ENCODE measurements at regions not wholly inside any gene's neighbourhood (a gene's known extent, or its start where the extent isn't known, plus 50 kb on each side); places are given as distances from the start of the nearest gene placed in this dataset.
"Not testable (repeated sequence)": the region's sequence is repeated elsewhere in the genome, so short reads cannot be mapped to it uniquely, and the experiment has no call there.

DNA sequence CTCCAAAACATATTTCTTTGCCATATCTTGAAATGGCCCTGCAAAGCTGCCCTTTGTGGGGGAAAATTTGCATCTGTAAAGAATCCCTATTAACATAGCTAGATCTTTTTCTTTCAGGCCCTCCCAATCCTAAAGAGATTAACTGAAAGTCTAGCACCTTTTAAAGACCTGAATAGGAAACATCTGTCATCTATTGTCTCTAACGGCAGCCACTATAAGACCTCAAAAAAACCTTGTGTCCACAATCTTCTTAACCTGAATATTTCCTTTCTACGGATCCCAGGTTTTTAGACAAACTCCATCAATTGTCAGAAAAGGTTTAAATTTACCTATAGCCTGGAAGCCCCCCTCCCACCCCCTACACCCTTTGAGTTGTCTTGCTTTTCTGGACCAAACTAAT lies 241.3 kb downstream of the NPR3 start:
- H3K4me1 ChIP-seq (ENCODE audit: control insufficient read depth, extremely low read depth, insufficient read depth, low read length); H3K9me3 ChIP-seq (replicated peaks; ENCODE audit: control insufficient read depth, insufficient read depth, low read length); DNase-seq (ENCODE audit: low read depth, low spot score); POLR2A ChIA-PET; H3K27me3 ChIP-seq (ENCODE audit: control insufficient read depth in 2 of 2, insufficient read depth in 2 of 2, low read length in 2 of 2); H3K27ac ChIP-seq (ENCODE audit: insufficient read depth, low read depth, low read length); H3K36me3 ChIP-seq (ENCODE audit: control insufficient read depth in 2 of 2, extremely low read depth in 1 of 2, insufficient read depth in 2 of 2, low read length in 2 of 2); H3K4me3 ChIP-seq (replicated peaks in 1 of 3; ENCODE audit: insufficient read depth in 1 of 3, low read depth in 1 of 3, low read length in 3 of 3); H3K9ac ChIP-seq (replicated peaks; ENCODE audit: extremely low read depth, insufficient read depth, low read length); H3K9me1 ChIP-seq (replicated peaks; ENCODE audit: control insufficient read depth, extremely low read depth, insufficient read depth, low read length); intact Hi-C loops (cut with micrococcal nuclease); dilution Hi-C loops (cut with MboI; ENCODE audit: extremely low pct_ligation_motif_present, low sequenced_read_pairs); H3K4me2 ChIP-seq (ENCODE audit: insufficient read depth, low read length); H4K20me1 ChIP-seq (replicated peaks; ENCODE audit: control insufficient read depth, extremely low read depth, insufficient read depth, low read length); CTCF ChIA-PET; FAIRE-seq; BruUV-seq (replicated peaks); H3K79me2 ChIP-seq (ENCODE audit: control insufficient read depth, insufficient read depth, low read length); H2AFZ ChIP-seq (ENCODE audit: low read depth, low read length): not testable (repeated sequence)

DNA sequence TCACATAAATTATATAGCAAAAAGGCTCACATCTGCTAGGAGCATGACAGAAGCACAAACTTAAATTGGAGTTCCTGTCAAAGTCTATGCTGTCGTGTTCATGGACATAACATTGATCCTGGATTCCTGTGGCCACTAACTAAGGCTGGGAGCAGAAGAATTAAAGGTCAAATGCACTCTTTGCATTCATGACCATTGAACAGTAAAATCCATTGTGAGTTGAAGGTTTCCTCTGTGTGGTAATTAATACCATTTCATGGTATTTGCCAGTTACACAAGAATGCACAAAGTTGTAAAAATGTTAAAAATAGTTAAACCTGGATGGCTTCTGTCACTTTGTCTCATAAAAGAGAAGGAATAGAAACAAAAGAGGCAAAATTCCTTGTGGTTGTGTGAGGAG lies 242.6 kb downstream of the NPR3 start:
- no peak for DNase-seq (ENCODE audit: low read depth, low spot score)
- BruUV-seq (replicated peaks) = no TSS peak
- Histone ChIP-seq H3K4me2 (ENCODE audit: insufficient read depth, low read length) (no peak overlapping the region), H3K27ac (ENCODE audit: insufficient read depth, low read depth, low read length) (no peak overlapping the region), H4K20me1 (replicated peaks; ENCODE audit: control insufficient read depth, extremely low read depth, insufficient read depth, low read length) (no peaks in the 10 kb centered on the region), H3K9me3 (replicated peaks; ENCODE audit: control insufficient read depth, insufficient read depth, low read length) (no peaks in the 10 kb centered on the region), H3K79me2 (ENCODE audit: control insufficient read depth, insufficient read depth, low read length) (no peaks in the 10 kb centered on the region), H3K9me1 (replicated peaks; ENCODE audit: control insufficient read depth, extremely low read depth, insufficient read depth, low read length) (no peaks in the 10 kb centered on the region), H2AFZ (ENCODE audit: low read depth, low read length) (no peak overlapping the region), H3K36me3 (ENCODE audit: control insufficient read depth in 2 of 2, extremely low read depth in 1 of 2, insufficient read depth in 2 of 2, low read length in 2 of 2) (no peaks in the 10 kb centered on the region), H3K27me3 (ENCODE audit: control insufficient read depth in 2 of 2, insufficient read depth in 2 of 2, low read length in 2 of 2) (no peaks in the 10 kb centered on the region), H3K9ac (replicated peaks; ENCODE audit: extremely low read depth, insufficient read depth, low read length) (no peak overlapping the region), H3K4me3 (replicated peaks in 1 of 3; ENCODE audit: insufficient read depth in 1 of 3, low read depth in 1 of 3, low read length in 3 of 3) (no peak overlapping the region), H3K4me1 (ENCODE audit: control insufficient read depth, extremely low read depth, insufficient read depth, low read length) (no peaks in the 10 kb centered on the region)
- dilution Hi-C loops (cut with MboI; ENCODE audit: extremely low pct_ligation_motif_present, low sequenced_read_pairs) = no loop called here
- POLR2A ChIA-PET = no interaction called here
- no peak for FAIRE-seq
- TF ChIP-seq MYC (IDR thresholded peaks at IDR 0.05; ENCODE audit: low read depth, low read length) = no peak
- TF ChIP-seq POLR2AphosphoS5 (IDR thresholded peaks at IDR 0.05; ENCODE audit: insufficient read depth, low read depth, low read length) = no peak
- no peak for TF ChIP-seq EZH2 (IDR thresholded peaks at IDR 0.05; ENCODE audit: borderline replicate concordance, low read depth, low read length, severe bottlenecking)
- TF ChIP-seq POLR2A (IDR thresholded peaks at IDR 0.05; ENCODE audit: low read depth, low read length) = no peak
- no peak for TF ChIP-seq JUN (IDR thresholded peaks at IDR 0.05; ENCODE audit: borderline replicate concordance, insufficient read depth, insufficient read length, low read depth)
- TF ChIP-seq FOS (IDR thresholded peaks at IDR 0.05; ENCODE audit: borderline replicate concordance, insufficient read depth, low read length) = no peak
- TF ChIP-seq GATA2 (IDR thresholded peaks at IDR 0.05; ENCODE audit: insufficient read depth, insufficient read length, low read depth, low read length) = no peak
- TF ChIP-seq, protein P1, sequence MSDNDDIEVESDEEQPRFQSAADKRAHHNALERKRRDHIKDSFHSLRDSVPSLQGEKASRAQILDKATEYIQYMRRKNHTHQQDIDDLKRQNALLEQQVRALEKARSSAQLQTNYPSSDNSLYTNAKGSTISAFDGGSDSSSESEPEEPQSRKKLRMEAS (IDR thresholded peaks at IDR 0.05; ENCODE audit: insufficient read depth, insufficient read length) = no peak
- intact Hi-C loops (cut with micrococcal nuclease) = no loop called here
- CTCF ChIA-PET = no interaction called here

All from endothelial cell of umbilical vein (primary cell).